ENCODE measurements at regions not wholly inside any gene's neighbourhood (a gene's known extent, or its start where the extent isn't known, plus 50 kb on each side); places are given as distances from the start of the nearest gene placed in this dataset.

DNA sequence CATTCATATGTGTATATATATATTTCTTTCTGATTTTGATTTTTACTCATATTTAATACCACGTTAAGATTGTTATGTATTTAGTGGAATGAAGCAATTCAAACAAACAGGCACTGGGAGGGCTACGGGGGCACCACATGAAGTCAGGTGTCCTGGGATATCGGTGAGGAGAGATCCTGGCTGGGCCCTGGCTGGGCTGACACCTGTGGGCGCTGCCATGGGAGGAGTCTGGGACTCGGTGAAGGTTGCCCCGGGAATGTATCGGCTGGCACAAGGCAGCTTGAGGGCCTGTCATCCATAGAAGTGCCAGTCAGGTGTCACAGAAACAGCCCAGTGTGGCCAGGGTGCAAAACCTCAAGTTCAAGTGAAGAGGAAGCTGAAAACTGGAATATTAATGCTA lies 766.9 kb upstream of the ARPP21 start:
- Histone ChIP-seq H3K36me3 (no peaks in the 10 kb centered on the region), H3K27me3 (no peaks in the 10 kb centered on the region), H3K27ac (no peak overlapping the region), H3K4me3 (no peak overlapping the region), H3K4me1 (no peaks in the 10 kb centered on the region), H3K9me3 (no peaks in the 10 kb centered on the region)
- no peak for DNase-seq
- intact Hi-C loops (cut with DNase I; ENCODE audit: low total_unique reads): no loop called here
- TF ChIP-seq, protein P1, sequence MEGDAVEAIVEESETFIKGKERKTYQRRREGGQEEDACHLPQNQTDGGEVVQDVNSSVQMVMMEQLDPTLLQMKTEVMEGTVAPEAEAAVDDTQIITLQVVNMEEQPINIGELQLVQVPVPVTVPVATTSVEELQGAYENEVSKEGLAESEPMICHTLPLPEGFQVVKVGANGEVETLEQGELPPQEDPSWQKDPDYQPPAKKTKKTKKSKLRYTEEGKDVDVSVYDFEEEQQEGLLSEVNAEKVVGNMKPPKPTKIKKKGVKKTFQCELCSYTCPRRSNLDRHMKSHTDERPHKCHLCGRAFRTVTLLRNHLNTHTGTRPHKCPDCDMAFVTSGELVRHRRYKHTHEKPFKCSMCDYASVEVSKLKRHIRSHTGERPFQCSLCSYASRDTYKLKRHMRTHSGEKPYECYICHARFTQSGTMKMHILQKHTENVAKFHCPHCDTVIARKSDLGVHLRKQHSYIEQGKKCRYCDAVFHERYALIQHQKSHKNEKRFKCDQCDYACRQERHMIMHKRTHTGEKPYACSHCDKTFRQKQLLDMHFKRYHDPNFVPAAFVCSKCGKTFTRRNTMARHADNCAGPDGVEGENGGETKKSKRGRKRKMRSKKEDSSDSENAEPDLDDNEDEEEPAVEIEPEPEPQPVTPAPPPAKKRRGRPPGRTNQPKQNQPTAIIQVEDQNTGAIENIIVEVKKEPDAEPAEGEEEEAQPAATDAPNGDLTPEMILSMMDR (IDR thresholded peaks at IDR 0.05): no peak

- Histone ChIP-seq H3K9me3 (no peaks in the 10 kb centered on the region), H3K4me3 (no peak overlapping the region), H3K27me3 (no peaks in the 10 kb centered on the region), H3K4me1 (no peaks in the 10 kb centered on the region), H3K36me3 (no peaks in the 10 kb centered on the region), H3K27ac (no peak overlapping the region)
- TF ChIP-seq, protein P1 (IDR thresholded peaks at IDR 0.05): no peak
- intact Hi-C loops (cut with DNase I; ENCODE audit: low total_unique reads): no loop called here
- DNase-seq: no peak
These were observed 762.3 kb upstream of the ARPP21 start for GRCh38 chr3:34876997-34877396.

DNA sequence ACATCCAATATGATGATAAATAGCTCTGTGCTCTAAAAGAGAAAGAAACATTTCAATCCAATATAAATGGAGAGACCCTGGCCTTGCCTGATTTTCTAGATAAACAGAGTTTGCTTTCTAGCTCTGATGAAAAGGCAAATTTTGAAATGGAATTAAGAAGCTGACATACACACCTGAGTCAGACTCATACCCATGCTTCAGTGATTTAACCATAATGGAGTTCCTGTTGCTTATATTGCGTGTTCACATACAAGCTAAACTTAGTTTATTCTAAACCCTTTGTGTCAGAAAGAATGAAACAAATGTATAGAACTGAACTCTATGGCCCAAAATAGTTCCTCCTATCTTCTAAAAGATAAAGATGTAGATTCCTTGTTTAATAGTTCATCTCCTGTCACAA lies 760.8 kb upstream of the ARPP21 start:
- H3K4me3 ChIP-seq: no peak overlapping the region
- H3K27me3 ChIP-seq: no peaks in the 10 kb centered on the region
- no peak overlapping the region for H3K27ac ChIP-seq
- intact Hi-C loops (cut with DNase I; ENCODE audit: low total_unique reads): no loop called here
- no peaks in the 10 kb centered on the region for H3K36me3 ChIP-seq
- H3K9me3 ChIP-seq: no peaks in the 10 kb centered on the region
- DNase-seq: no peak
- TF ChIP-seq, protein P1 (IDR thresholded peaks at IDR 0.05): no peak
- no peaks in the 10 kb centered on the region for H3K4me1 ChIP-seq

DNA sequence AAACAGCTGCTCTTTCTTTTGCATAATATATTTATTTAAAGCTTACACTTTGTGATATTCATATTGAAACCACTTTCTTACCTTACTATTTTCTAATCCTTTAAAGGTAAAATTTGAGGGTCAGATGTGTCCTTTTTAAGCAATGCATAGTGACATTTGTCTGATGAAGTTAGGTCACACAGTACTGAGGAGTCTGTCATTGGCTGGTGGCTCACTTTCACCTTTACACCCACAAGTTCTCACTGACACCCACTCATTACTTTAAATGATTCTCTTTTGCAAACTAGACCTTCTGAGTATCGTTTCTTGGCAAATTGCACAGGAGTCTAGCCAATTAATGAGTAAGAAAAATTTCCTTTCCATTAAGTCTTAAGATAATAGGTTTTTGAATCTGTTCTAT lies 758.3 kb upstream of the ARPP21 start:
- Histone ChIP-seq H3K27ac (no peak overlapping the region), H3K27me3 (no peaks in the 10 kb centered on the region), H3K36me3 (no peaks in the 10 kb centered on the region), H3K4me1 (no peaks in the 10 kb centered on the region), H3K9me3 (no peaks in the 10 kb centered on the region), H3K4me3 (no peak overlapping the region)
- intact Hi-C loops (cut with DNase I; ENCODE audit: low total_unique reads): no loop called here
- DNase-seq: no peak
- TF ChIP-seq, protein P1 (IDR thresholded peaks at IDR 0.05): no peak

DNA sequence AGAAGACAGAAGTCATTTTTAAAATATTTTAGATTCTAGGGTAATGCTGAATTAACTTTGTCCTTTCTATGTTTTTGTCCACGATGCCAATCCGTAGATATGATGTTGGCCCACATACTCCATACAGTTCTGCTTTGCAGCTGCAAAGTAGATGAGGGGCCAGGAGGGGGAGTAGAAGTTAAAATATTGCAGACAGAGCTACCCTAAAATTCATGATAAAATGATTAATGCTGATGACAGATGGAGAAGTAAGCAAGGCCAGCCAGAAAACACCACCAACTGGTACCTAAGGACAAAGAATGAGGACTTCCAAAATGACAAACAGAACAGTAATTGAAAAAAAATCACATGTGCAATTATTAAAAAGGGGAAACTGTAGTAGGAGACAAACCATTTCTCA lies 756.6 kb upstream of the ARPP21 start:
- no peaks in the 10 kb centered on the region for H3K27me3 ChIP-seq
- no peaks in the 10 kb centered on the region for H3K9me3 ChIP-seq
- no peak for DNase-seq
- TF ChIP-seq, protein P1 (IDR thresholded peaks at IDR 0.05): no peak
- H3K36me3 ChIP-seq: no peaks in the 10 kb centered on the region
- no peak overlapping the region for H3K4me3 ChIP-seq
- H3K4me1 ChIP-seq: no peaks in the 10 kb centered on the region
- intact Hi-C loops (cut with DNase I; ENCODE audit: low total_unique reads): no loop called here
- H3K27ac ChIP-seq: no peak overlapping the region

DNA sequence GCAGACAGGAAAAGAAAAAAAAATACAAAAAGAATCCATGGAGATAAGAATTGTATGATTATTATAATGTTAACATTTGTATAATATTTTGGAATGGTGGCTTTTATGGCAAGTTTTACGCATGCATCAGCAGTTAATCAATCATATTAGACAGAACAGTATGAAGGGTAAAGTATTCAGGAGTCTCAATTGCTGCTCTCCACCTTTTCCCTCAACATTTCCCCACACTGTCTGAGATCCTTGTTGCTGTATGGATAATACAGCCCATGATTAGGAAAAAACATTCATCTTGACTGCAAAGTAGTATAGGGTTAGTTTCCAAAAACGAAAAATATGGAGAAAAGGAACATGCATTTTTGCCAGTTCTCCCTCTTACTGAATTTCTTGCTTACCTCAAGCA lies 755.3 kb upstream of the ARPP21 start:
- no peaks in the 10 kb centered on the region for H3K36me3 ChIP-seq
- TF ChIP-seq, protein P1 (IDR thresholded peaks at IDR 0.05): no peak
- H3K27me3 ChIP-seq: no peaks in the 10 kb centered on the region
- H3K27ac ChIP-seq: no peak overlapping the region
- no peak for DNase-seq
- intact Hi-C loops (cut with DNase I; ENCODE audit: low total_unique reads): no loop called here
- no peaks in the 10 kb centered on the region for H3K4me1 ChIP-seq
- no peak overlapping the region for H3K4me3 ChIP-seq
- H3K9me3 ChIP-seq: no peaks in the 10 kb centered on the region
